H9 (cell line): ENCODE measurements at regions not wholly inside any gene's neighbourhood (a gene's known extent, or its start where the extent isn't known, plus 50 kb on each side); places are given as distances from the start of the nearest gene placed in this dataset.

Source experiments
- DNase-seq: peaks from one replicate; pipeline ENCODE4 v3.0.0-alpha.2; 2017
- H2AFZ ChIP-seq: one replicate; pipeline ENCODE4 v1.6.1; 2013; ENCODE audit warnings: mild to moderate bottlenecking, low read length, control low read depth, moderate library complexity
- H2AK5ac ChIP-seq: 2 replicates; pipeline ENCODE4 v1.6.1; 2013; ENCODE audit warnings: low read length, control low read depth, mixed read lengths; ENCODE audit not compliant: insufficient read length
- H2BK120ac ChIP-seq: one replicate; pipeline ENCODE4 v1.6.1; 2013; ENCODE audit warnings: low read depth, mild to moderate bottlenecking, low read length, control low read depth, inconsistent platforms; ENCODE audit not compliant: poor library complexity, severe bottlenecking
- H2BK12ac ChIP-seq: 2 replicates; pipeline ENCODE4 v1.6.1; 2013; ENCODE audit warnings: low read length, control low read depth, mixed read lengths, low read depth; ENCODE audit not compliant: insufficient read length
- H2BK15ac ChIP-seq: 2 replicates; pipeline ENCODE4 v1.6.1; 2013; ENCODE audit warnings: low read depth, low read length, control low read depth
- H2BK20ac ChIP-seq: one replicate; pipeline ENCODE4 v1.6.1; 2013; ENCODE audit warnings: low read depth, mild to moderate bottlenecking, low read length, control low read depth, inconsistent platforms; ENCODE audit not compliant: poor library complexity, severe bottlenecking
- H2BK5ac ChIP-seq: 2 replicates; pipeline ENCODE4 v1.6.1; 2013; ENCODE audit warnings: low read length, control low read depth, mixed read lengths; ENCODE audit not compliant: insufficient read length
- H3K14ac ChIP-seq: 2 replicates; pipeline ENCODE4 v1.6.1; 2013; ENCODE audit warnings: low read length, control low read depth; ENCODE audit not compliant: insufficient read depth
- H3K18ac ChIP-seq: 2 replicates; pipeline ENCODE4 v1.6.1; 2013; ENCODE audit warnings: low read depth, mild to moderate bottlenecking, mixed read lengths, low read length, control low read depth; ENCODE audit not compliant: insufficient read length
- H3K23ac ChIP-seq: 2 replicates; pipeline ENCODE4 v1.6.1; 2013; ENCODE audit warnings: low read length, control low read depth, mixed read lengths, low read depth; ENCODE audit not compliant: insufficient read length
- H3K23me2 ChIP-seq: 2 replicates; pipeline ENCODE4 v1.6.1; 2013; ENCODE audit warnings: low read depth, mild to moderate bottlenecking, mixed read lengths, low read length, control low read depth; ENCODE audit not compliant: insufficient read length, poor library complexity, severe bottlenecking
- H3K27ac ChIP-seq: 2 replicates; pipeline ENCODE4 v1.5.1; 2013; ENCODE audit warnings: low read length, control low read depth, mixed read lengths, low read depth; ENCODE audit not compliant: insufficient read length
- H3K27me3 ChIP-seq: 2 replicates; pipeline ENCODE4 v1.6.1; 2013; ENCODE audit warnings: low read length, control low read depth, inconsistent platforms; ENCODE audit not compliant: insufficient read depth
- H3K4ac ChIP-seq: 2 replicates; pipeline ENCODE4 v1.6.1; 2013; ENCODE audit warnings: low read depth, mild to moderate bottlenecking, control low read depth, inconsistent platforms, low read length, moderate library complexity
- H3K4me1 ChIP-seq: 2 replicates; pipeline ENCODE4 v1.6.1; 2013; ENCODE audit warnings: low read length, control low read depth, inconsistent platforms; ENCODE audit not compliant: insufficient read depth
- H3K4me2 ChIP-seq: 2 replicates; pipeline ENCODE4 v1.6.1; 2013; ENCODE audit warnings: low read length, control low read depth, mixed read lengths; ENCODE audit not compliant: insufficient read length, insufficient read depth
- H3K56ac ChIP-seq: 2 replicates; pipeline ENCODE4 v1.6.1; 2013; ENCODE audit warnings: low read depth, mild to moderate bottlenecking, mixed read lengths, low read length, control low read depth; ENCODE audit not compliant: insufficient read length
- H3K79me1 ChIP-seq: 2 replicates; pipeline ENCODE4 v1.6.1; 2013; ENCODE audit warnings: low read depth, mild to moderate bottlenecking, moderate library complexity, low read length, control low read depth, inconsistent platforms; ENCODE audit not compliant: insufficient read depth, poor library complexity, severe bottlenecking
- H3K79me2 ChIP-seq: 2 replicates; pipeline ENCODE4 v1.6.1; 2013; ENCODE audit warnings: low read length, control low read depth, inconsistent platforms; ENCODE audit not compliant: insufficient read depth
- H3K9ac ChIP-seq: 2 replicates; pipeline ENCODE4 v1.6.1; 2013; ENCODE audit warnings: low read length, control low read depth, mixed read lengths; ENCODE audit not compliant: insufficient read length; ENCODE audit errors: extremely low read depth
- H3K9me3 ChIP-seq: one replicate; pipeline ENCODE4 v1.6.1; 2013; ENCODE audit warnings: low read depth, low read length, inconsistent platforms; ENCODE audit not compliant: control insufficient read depth
- H3T11ph ChIP-seq: one replicate; pipeline ENCODE4 v1.6.1; 2013; ENCODE audit warnings: mild to moderate bottlenecking, low read length, control low read depth, inconsistent platforms
- H4K20me1 ChIP-seq: one replicate; pipeline ENCODE4 v1.6.1; 2013; ENCODE audit not compliant: control insufficient read depth, insufficient read length, insufficient read depth
- H4K5ac ChIP-seq: 2 replicates; pipeline ENCODE4 v1.6.1; 2013; ENCODE audit warnings: low read depth, mild to moderate bottlenecking, mixed read lengths, low read length, control low read depth; ENCODE audit not compliant: insufficient read length
- H4K8ac ChIP-seq: replicated peaks from 2 replicates; pipeline ENCODE4 v1.6.1; 2013; ENCODE audit warnings: low read length, control low read depth, mixed read lengths, low read depth; ENCODE audit not compliant: insufficient read length
- H4K91ac ChIP-seq: 2 replicates; pipeline ENCODE4 v1.6.1; 2013; ENCODE audit warnings: low read depth, mild to moderate bottlenecking, moderate library complexity, mixed read lengths, low read length, control low read depth; ENCODE audit not compliant: insufficient read length
- H3K27ac Mint-ChIP-seq, 3 experiments: 2 replicates in 2 of 3; 3 replicates in 1 of 3; pipeline ENCODE4 v1.8.0; 2020 to 2021; ENCODE audit warnings: mixed read lengths in 3 of 3, mild to moderate bottlenecking in 1 of 3, moderate library complexity in 1 of 3
- H3K27me3 Mint-ChIP-seq: 2 replicates; pipeline ENCODE4 v1.8.0; 2021; ENCODE audit warnings: low read depth, mild to moderate bottlenecking, moderate library complexity, mixed read lengths
- H3K36me3 Mint-ChIP-seq, 3 experiments: 2 replicates in 2 of 3; 3 replicates in 1 of 3; pipeline ENCODE4 v1.8.0; 2020 to 2021; ENCODE audit warnings: low read depth in 3 of 3, mixed read lengths in 3 of 3; ENCODE audit not compliant: insufficient read depth in 1 of 3
- H3K4me1 Mint-ChIP-seq, 2 experiments: 2 replicates each; pipeline ENCODE4 v1.8.0; 2020; ENCODE audit warnings: mixed read lengths in 2 of 2
- H3K4me3 Mint-ChIP-seq, 2 experiments: 2 replicates in 1 of 2; 3 replicates in 1 of 2; pipeline ENCODE4 v1.8.0; 2020 to 2021; ENCODE audit warnings: mild to moderate bottlenecking in 2 of 2, mixed read lengths in 2 of 2, moderate library complexity in 1 of 2
- H3K9me3 Mint-ChIP-seq, 2 experiments: 2 replicates in 1 of 2; 3 replicates in 1 of 2; pipeline ENCODE4 v1.8.0; 2020; ENCODE audit warnings: mild to moderate bottlenecking in 2 of 2, mixed read lengths in 2 of 2, moderate library complexity in 1 of 2
- CTCF ChIP-seq: fragments of 200-600 bp; sonication (generic); conservative IDR thresholded peaks from 3 replicates; pipeline ENCODE4 v1.8.0; 2021; ENCODE audit warnings: antibody characterized with exemption, mild to moderate bottlenecking
- WGBS: extraction: QIAGEN DNeasy Blood & Tissue Kit; methylation state at CpG from one replicate; pipeline ENCODE4 v1.1.7; 2013; ENCODE audit warnings: missing lambda C conversion rate, low lambda C conversion rate, mixed read lengths; ENCODE audit not compliant: insufficient read length; ENCODE audit errors: extremely low coverage; 5-methylcytosine and 5-hydroxymethylcytosine counted together

- no peak overlapping the region for H3K23ac ChIP-seq
- no peak overlapping the region for H4K91ac ChIP-seq
- H3K27ac ChIP-seq: no peak overlapping the region
- no peaks in the 10 kb centered on the region; the same call in 1 of the 2 replicates for H3K27me3 Mint-ChIP-seq
- no peak overlapping the region for H2AK5ac ChIP-seq
- no peaks in the 10 kb centered on the region for H4K20me1 ChIP-seq
- H4K8ac ChIP-seq: no peak overlapping the region
- no peak overlapping the region for H3K9ac ChIP-seq
- peaks cover 6 to 11% (median 10%) of the 10 kb centered on the region in 3 experiments for H3K36me3 Mint-ChIP-seq
- H3K9me3 ChIP-seq: no peaks in the 10 kb centered on the region
- H2AFZ ChIP-seq: no peak overlapping the region
- no peak overlapping the region for H3K56ac ChIP-seq
- H4K5ac ChIP-seq: no peak overlapping the region
- H2BK20ac ChIP-seq: no peak overlapping the region
- H3K4me3 Mint-ChIP-seq: no peak overlapping the region
- H3K4me1 Mint-ChIP-seq: peaks cover 0 to 7% of the 10 kb centered on the region in 2 experiments; a peak in 3 of 4 replicates
- no peaks in the 10 kb centered on the region; the same call in 1 of the 2 replicates for H3K4me1 ChIP-seq
- no peaks in the 10 kb centered on the region for H3K23me2 ChIP-seq
- H2BK15ac ChIP-seq: no peak overlapping the region
- no peak overlapping the region for H2BK5ac ChIP-seq
- no peaks in the 10 kb centered on the region for H3K79me1 ChIP-seq
- H2BK12ac ChIP-seq: no peak overlapping the region
- DNase-seq: no peak
- peaks cover 7 to 13% of the 10 kb centered on the region in 2 experiments for H3K9me3 Mint-ChIP-seq
- no peaks in the 10 kb centered on the region for H3K79me2 ChIP-seq
- H3T11ph ChIP-seq: no peak overlapping the region
- H3K4me2 ChIP-seq: no peak overlapping the region
- H2BK120ac ChIP-seq: no peak overlapping the region
- no CpG with 5 or more reads among the region's 4 CpGs for WGBS
- no peak overlapping the region for H3K18ac ChIP-seq
- no peak overlapping the region for H3K27ac Mint-ChIP-seq
- no peaks in the 10 kb centered on the region for H3K27me3 ChIP-seq
- H3K14ac ChIP-seq: no peak overlapping the region
- peak; percentile 29; the same call in 2 of the 3 replicates for TF ChIP-seq CTCF
- H3K4ac ChIP-seq: no peak overlapping the region
Observed at GRCh38 chrX:114201622-114202021, 382.3 kb upstream of the HTR2C start.
